C4-2B (cell line): ENCODE measurements at regions not wholly inside any gene's neighbourhood (a gene's known extent, or its start where the extent isn't known, plus 50 kb on each side); places are given as distances from the start of the nearest gene placed in this dataset.

ENCODE experiments used
- H3K27ac ChIP-seq: fragments of 450-650 bp; 2 replicates; pipeline ENCODE4 v1.5.1; 2017
- CTCF ChIP-seq: fragments of 450-650 bp; conservative IDR thresholded peaks from 2 replicates; pipeline ENCODE4 v1.5.1; 2017; ENCODE audit warnings: mild to moderate bottlenecking
- ZFX ChIP-seq: fragments of 450-650 bp; IDR thresholded peaks from 2 replicates; pipeline ENCODE4 v1.6.1; 2017

GRCh38 chr10:128608791-128609190 is 482.6 kb upstream of the MKI67 start:
- H3K27ac ChIP-seq: no peak overlapping the region
- no peak for TF ChIP-seq CTCF
- no peak for TF ChIP-seq ZFX

GRCh38 chr10:128609460-128609859 is 483.2 kb upstream of the MKI67 start:
- H3K27ac ChIP-seq: no peak overlapping the region
- no peak for TF ChIP-seq CTCF
- TF ChIP-seq ZFX: no peak

- no peak overlapping the region for H3K27ac ChIP-seq
- no peak for TF ChIP-seq CTCF
- TF ChIP-seq ZFX: no peak
Measured at GRCh38 chr10:128610113-128610512, 483.9 kb upstream of the MKI67 start.

GRCh38 chr10:128612195-128612594 is 486.0 kb upstream of the MKI67 start:
- TF ChIP-seq ZFX (no peak), CTCF (no peak)
- H3K27ac ChIP-seq: no peak overlapping the region

- no peak for TF ChIP-seq CTCF
- no peak for TF ChIP-seq ZFX
- no peak overlapping the region for H3K27ac ChIP-seq
Measured at GRCh38 chr10:128612631-128613030, 486.4 kb upstream of the MKI67 start.

- TF ChIP-seq CTCF (no peak), ZFX (no peak)
- H3K27ac ChIP-seq: no peak overlapping the region
Measured at GRCh38 chr10:128614016-128614605, 487.9 kb upstream of the MKI67 start.

- TF ChIP-seq ZFX (no peak), CTCF (no peak)
Measured at GRCh38 chr10:128614802-128615553, 488.8 kb upstream of the MKI67 start.

More at GRCh38 chr10:128614802-128615553, 488.8 kb upstream of the MKI67 start:
- no peak overlapping the region for H3K27ac ChIP-seq
